Heart left ventricle (tissue), 13 donors: ENCODE measurements at regions not wholly inside any gene's neighbourhood (a gene's known extent, or its start where the extent isn't known, plus 50 kb on each side); places are given as distances from the start of the nearest gene placed in this dataset.

Source experiments
- CTCF ChIP-seq, 12 donors: fragments of 200-600 bp; sonication (generic) in 4 of 12; IDR thresholded peaks; one replicate each; pipeline versions ENCODE4 v1.5.0 to v1.8.0; 2018 to 2022; ENCODE audit warnings: antibody characterized with exemption in 12 of 12, mild to moderate bottlenecking in 5 of 12
- POLR2A ChIP-seq, 2 donors: fragments of 450-650 bp; IDR thresholded peaks; one replicate each; pipeline ENCODE4 v1.6.1; 2017; ENCODE audit warnings: antibody characterized with exemption in 2 of 2, mild to moderate bottlenecking in 2 of 2, moderate library complexity in 2 of 2
- donor health status: ischemic (EF 13 %, LVEDD 7.1; RV severe dilation, severe dysfunction).
- donor health status: DM: no; HTN: yes; CAD: no.
- donor health status: DM: no; HTN: no; CAD: no.
- donor health status: ischemic (EF 25% LVEDD 6.9; RV normal size, moderate dysfunction).
- donor health status: ischemic (EF 25% LVEDD 5.7; RV mildly dilated, moderate dysfunction).
- donor health status: ischemic (EF 35%, LVEDD 5.7; RV mildly dilated, moderate dysfunction).
- donor health status: nonischemic (EF 11% LVEDD 7.7; RV severe dilation, severe dysfunction).
- donor health status: DM: yes; HTN: yes; CAD: no.
- donor health status: PGD.
- donor health status: ischemic (EF 29% LVEDD 5.4; RV normal size, mild dysfunction).
- donor health status: nonischemic (EF 23%, LVEDD 6.1; RV moderate dilation, normal function).

- TF ChIP-seq POLR2A (IDR thresholded peaks at IDR 0.05) (no peak), CTCF (IDR thresholded peaks at IDR 0.05) (no peak)
Observed at GRCh38 chr4:132548463-132548862, 600.6 kb upstream of the PCDH10 start.
